ENCODE measurements at regions not wholly inside any gene's neighbourhood (a gene's known extent, or its start where the extent isn't known, plus 50 kb on each side); places are given as distances from the start of the nearest gene placed in this dataset.

DNA sequence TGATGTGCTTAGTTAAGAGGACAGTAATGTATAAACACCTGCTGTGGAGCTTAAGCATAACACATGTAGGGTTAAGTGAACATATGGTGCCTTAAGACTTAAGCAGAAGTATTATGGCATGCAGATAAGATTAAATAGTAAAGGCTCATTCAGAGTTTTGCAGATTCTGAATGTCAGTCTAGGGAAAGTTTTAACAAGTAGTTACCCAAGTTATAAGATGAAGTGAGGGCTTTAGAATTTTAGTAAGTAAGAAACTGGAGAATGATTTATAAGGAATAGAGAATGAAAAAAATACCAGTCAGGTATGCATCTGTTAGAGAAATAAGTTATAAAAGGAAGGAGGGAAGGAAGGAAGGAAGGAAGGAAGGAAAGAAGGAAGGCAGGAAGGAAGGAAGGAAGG, 902.1 kb downstream of the TRAM1L1 start:
- no peak for TF ChIP-seq EZH2 (IDR thresholded peaks at IDR 0.05; ENCODE audit: low read length, missing control alignments)
- TF ChIP-seq, protein P1, sequence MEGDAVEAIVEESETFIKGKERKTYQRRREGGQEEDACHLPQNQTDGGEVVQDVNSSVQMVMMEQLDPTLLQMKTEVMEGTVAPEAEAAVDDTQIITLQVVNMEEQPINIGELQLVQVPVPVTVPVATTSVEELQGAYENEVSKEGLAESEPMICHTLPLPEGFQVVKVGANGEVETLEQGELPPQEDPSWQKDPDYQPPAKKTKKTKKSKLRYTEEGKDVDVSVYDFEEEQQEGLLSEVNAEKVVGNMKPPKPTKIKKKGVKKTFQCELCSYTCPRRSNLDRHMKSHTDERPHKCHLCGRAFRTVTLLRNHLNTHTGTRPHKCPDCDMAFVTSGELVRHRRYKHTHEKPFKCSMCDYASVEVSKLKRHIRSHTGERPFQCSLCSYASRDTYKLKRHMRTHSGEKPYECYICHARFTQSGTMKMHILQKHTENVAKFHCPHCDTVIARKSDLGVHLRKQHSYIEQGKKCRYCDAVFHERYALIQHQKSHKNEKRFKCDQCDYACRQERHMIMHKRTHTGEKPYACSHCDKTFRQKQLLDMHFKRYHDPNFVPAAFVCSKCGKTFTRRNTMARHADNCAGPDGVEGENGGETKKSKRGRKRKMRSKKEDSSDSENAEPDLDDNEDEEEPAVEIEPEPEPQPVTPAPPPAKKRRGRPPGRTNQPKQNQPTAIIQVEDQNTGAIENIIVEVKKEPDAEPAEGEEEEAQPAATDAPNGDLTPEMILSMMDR (conservative IDR thresholded peaks at IDR 0.05 in 1 of 2, IDR thresholded peaks at IDR 0.05 in 1 of 2; ENCODE audit: low read depth in 1 of 2, low read length in 2 of 2) = no peak
